ENCODE measurements at regions not wholly inside any gene's neighbourhood (a gene's known extent, or its start where the extent isn't known, plus 50 kb on each side); places are given as distances from the start of the nearest gene placed in this dataset.
"Not testable (repeated sequence)": the region's sequence is repeated elsewhere in the genome, so short reads cannot be mapped to it uniquely, and the experiment has no call there.

GRCh38 chr13:26847281-26847680, 86.7 kb upstream of the GPR12 start:
- TF ChIP-seq CTCF (IDR thresholded peaks at IDR 0.05) (no peak), ZFX (IDR thresholded peaks at IDR 0.05; ENCODE audit: borderline replicate concordance) (no peak)
- H3K27ac ChIP-seq = no peak overlapping the region

- not testable (repeated sequence) for H3K27ac ChIP-seq
Measured at GRCh38 chr13:26845063-26845462, 84.5 kb upstream of the GPR12 start.

- H3K27ac ChIP-seq = no peak overlapping the region
- TF ChIP-seq ZFX (IDR thresholded peaks at IDR 0.05; ENCODE audit: borderline replicate concordance) (no peak), CTCF (IDR thresholded peaks at IDR 0.05) (no peak)
Measured at GRCh38 chr13:26839682-26840081, 79.1 kb upstream of the GPR12 start.

- H3K27ac ChIP-seq = no peak overlapping the region
- TF ChIP-seq ZFX (IDR thresholded peaks at IDR 0.05; ENCODE audit: borderline replicate concordance) = no peak
- no peak for TF ChIP-seq CTCF (IDR thresholded peaks at IDR 0.05)
Measured at GRCh38 chr13:26838821-26839220, 78.2 kb upstream of the GPR12 start.

- H3K27ac ChIP-seq = no peak overlapping the region
- TF ChIP-seq CTCF (IDR thresholded peaks at IDR 0.05) (no peak), ZFX (IDR thresholded peaks at IDR 0.05; ENCODE audit: borderline replicate concordance) (no peak)
Measured at GRCh38 chr13:26837997-26838396, 77.4 kb upstream of the GPR12 start.

- no peak overlapping the region for H3K27ac ChIP-seq
- TF ChIP-seq CTCF (IDR thresholded peaks at IDR 0.05) (no peak), ZFX (IDR thresholded peaks at IDR 0.05; ENCODE audit: borderline replicate concordance) (no peak)
Measured at GRCh38 chr13:26837102-26837501, 76.5 kb upstream of the GPR12 start.

GRCh38 chr13:26836626-26837025, 76.0 kb upstream of the GPR12 start:
- TF ChIP-seq CTCF (IDR thresholded peaks at IDR 0.05) (no peak), ZFX (IDR thresholded peaks at IDR 0.05; ENCODE audit: borderline replicate concordance) (no peak)
- no peak overlapping the region for H3K27ac ChIP-seq

GRCh38 chr13:26834646-26835045, 74.1 kb upstream of the GPR12 start:
- no peak for TF ChIP-seq ZFX (IDR thresholded peaks at IDR 0.05; ENCODE audit: borderline replicate concordance)
- TF ChIP-seq CTCF (IDR thresholded peaks at IDR 0.05) = no peak
- H3K27ac ChIP-seq = no peak overlapping the region

All from 22Rv1 (cell line).